GM12878 (cell line): ENCODE measurements at regions not wholly inside any gene's neighbourhood (a gene's known extent, or its start where the extent isn't known, plus 50 kb on each side); places are given as distances from the start of the nearest gene placed in this dataset.

ENCODE experiments used
- ATAC-seq: fragments of 200-7000 bp; cut with Tn5 transposase; 3 replicates; pipeline ENCODE4 v1.9.1; 2020; ENCODE audit warnings: mild to moderate bottlenecking, moderate library complexity
- BruUV-seq: library from RNA; stranded (reverse); fragments of 400-500 nt; replicated peaks from 2 replicates; lab custom pipeline; 2021; lab: Mats Ljungman, UMichigan
- CTCF ChIA-PET: fragments of 300-600 bp; sonication (Branson Sonifier 250); formaldehyde crosslinking; extraction: SDS; loops from one replicate; lab custom pipeline; 2021; ENCODE audit warnings: inconsistent platforms; lab: Yijun Ruan, JAX
- POLR2A ChIA-PET: fragments of 350-600 bp; formaldehyde crosslinking; extraction: SDS; loops from one replicate; lab custom pipeline; 2021; ENCODE audit warnings: inconsistent platforms; lab: Charles Lee
- RAD21 ChIA-PET: fragments of 300-600 bp; sonication (Branson Sonifier 250); formaldehyde crosslinking; loops from one replicate; lab custom pipeline; 2023; ENCODE audit warnings: antibody characterized with exemption; ENCODE audit not compliant: unreplicated experiment; lab: Charles Lee
- SMC1A ChIA-PET: fragments of 300-600 bp; sonication (Branson Sonifier 250); formaldehyde crosslinking; loops from one replicate; lab custom pipeline; 2023; ENCODE audit not compliant: unreplicated experiment, uncharacterized antibody; lab: Charles Lee
- DNase-seq: peaks from one replicate; pipeline ENCODE4 v3.0.0-alpha.2; 2011; ENCODE audit warnings: low read depth, low spot score
- FAIRE-seq: peaks from 3 replicates; lab custom pipeline; 2011; peaks lifted over from hg19 to GRCh38; lab: Jason Lieb, UNC
- H2AFZ ChIP-seq: 2 replicates; pipeline ENCODE4 v1.6.0; 2011; ENCODE audit warnings: low read depth, low read length, control low read depth; ENCODE audit not compliant: control insufficient read depth
- H3K27ac ChIP-seq: 2 replicates; pipeline ENCODE4 v1.5.1; 2011; ENCODE audit warnings: control low read depth; ENCODE audit not compliant: control insufficient read depth, insufficient read depth
- H3K27me3 ChIP-seq, 2 experiments: replicated peaks in 1 of 2; 2 replicates each; pipeline versions ENCODE4 v1.6.0 to v1.6.1; 2011; ENCODE audit warnings: low read length in 1 of 2; ENCODE audit not compliant: control insufficient read depth in 2 of 2, insufficient read depth in 2 of 2
- H3K36me3 ChIP-seq, 2 experiments: 2 replicates each; pipeline ENCODE4 v1.5.1; 2011; ENCODE audit warnings: low read length in 1 of 2; ENCODE audit not compliant: control insufficient read depth in 2 of 2, insufficient read depth in 2 of 2
- H3K4me1 ChIP-seq: 2 replicates; pipeline ENCODE4 v1.6.1; 2011; ENCODE audit warnings: mild to moderate bottlenecking, low read length, moderate library complexity, mixed read lengths; ENCODE audit not compliant: control insufficient read depth, insufficient read depth
- H3K4me2 ChIP-seq: 2 replicates; pipeline ENCODE4 v1.6.0; 2011; ENCODE audit warnings: control low read depth; ENCODE audit not compliant: control insufficient read depth, insufficient read depth
- H3K4me3 ChIP-seq: fragments of 200-600 bp; sonication (generic); 2 replicates; pipeline ENCODE4 v1.5.1; 2016
- H3K79me2 ChIP-seq: 2 replicates; pipeline ENCODE4 v1.6.0; 2011; ENCODE audit warnings: low read length; ENCODE audit not compliant: control insufficient read depth, insufficient read depth
- H3K9ac ChIP-seq: 2 replicates; pipeline ENCODE4 v1.8.0; 2011; ENCODE audit warnings: low read length, control low read depth, mixed read lengths; ENCODE audit not compliant: control insufficient read depth, insufficient read depth
- H3K9me3 ChIP-seq: replicated peaks from 3 replicates; pipeline ENCODE4 v1.5.1; 2011; ENCODE audit warnings: mild to moderate bottlenecking, low read length; ENCODE audit not compliant: control insufficient read depth, insufficient read depth
- H4K20me1 ChIP-seq: 2 replicates; pipeline ENCODE4 v1.6.0; 2011; ENCODE audit not compliant: control insufficient read depth, insufficient read depth
- ASH2L ChIP-seq: fragments of 300-600, 200-600 bp; sonication (generic); IDR thresholded peaks from 2 replicates; pipeline ENCODE4 v1.6.1; 2017; ENCODE audit warnings: low read depth, mild to moderate bottlenecking, borderline replicate concordance
- BHLHE40 ChIP-seq, 2 experiments: fragments of 450-650 bp in 1 of 2; IDR thresholded peaks; 2 replicates each; pipeline ENCODE4 v1.6.1; 2011 to 2017; ENCODE audit warnings: low read depth in 2 of 2, borderline replicate concordance in 1 of 2, improper control_type of control experiment in 1 of 2, low read length in 1 of 2, mild to moderate bottlenecking in 1 of 2
- CBFB ChIP-seq: IDR thresholded peaks from 2 replicates; pipeline ENCODE4 v1.6.1; 2016; ENCODE audit warnings: antibody characterized with exemption, low read depth
- CEBPB ChIP-seq, 2 experiments: fragments of 150-350 bp in 1 of 2; IDR thresholded peaks; 2 replicates each; pipeline ENCODE4 v1.6.1; 2012 to 2014; ENCODE audit warnings: low read depth in 2 of 2, low read length in 2 of 2, borderline replicate concordance in 1 of 2, inconsistent platforms in 1 of 2
- HCFC1 ChIP-seq: fragments of 150-350 bp; IDR thresholded peaks from 2 replicates; pipeline ENCODE4 v1.6.1; 2014; ENCODE audit warnings: low read length
- HDAC2 ChIP-seq: fragments of 200-600 bp; sonication (generic); IDR thresholded peaks from 2 replicates; pipeline ENCODE4 v1.6.1; 2017
- HSF1 ChIP-seq: fragments of 150-350 bp; IDR thresholded peaks from 2 replicates; pipeline ENCODE4 v1.6.1; 2014; ENCODE audit warnings: mild to moderate bottlenecking, low read depth, low read length
- IRF5 ChIP-seq: fragments of 450-650 bp; IDR thresholded peaks from 2 replicates; pipeline ENCODE4 v1.6.1; 2017; ENCODE audit warnings: borderline replicate concordance
- PML ChIP-seq: IDR thresholded peaks from 2 replicates; pipeline ENCODE4 v1.6.1; 2012; ENCODE audit warnings: low read length, inconsistent platforms
- POLR2AphosphoS2 ChIP-seq: IDR thresholded peaks from 2 replicates; pipeline ENCODE4 v1.6.1; 2011; ENCODE audit warnings: low read depth, mild to moderate bottlenecking, low read length, improper control_type of control experiment, moderate library complexity
- RUNX3 ChIP-seq: IDR thresholded peaks from 2 replicates; pipeline ENCODE4 v1.6.1; 2012; ENCODE audit warnings: low read length, inconsistent platforms
- ZBTB33 ChIP-seq: fragments of 450-650 bp; IDR thresholded peaks from 2 replicates; pipeline ENCODE4 v1.6.1; 2017; ENCODE audit warnings: mild to moderate bottlenecking
- ZNF274 ChIP-seq: IDR thresholded peaks from one replicate; pipeline ENCODE4 v1.8.0; 2011; ENCODE audit not compliant: insufficient read length, insufficient read depth
- ZNF592 ChIP-seq: fragments of 450-650 bp; IDR thresholded peaks from 2 replicates; pipeline ENCODE4 v1.6.1; 2017; ENCODE audit warnings: mild to moderate bottlenecking, moderate library complexity
- WGBS: methylation state at CpG from one replicate; pipeline ENCODE4 v1.1.6; 2016; ENCODE audit warnings: low lambda C conversion rate; ENCODE audit not compliant: insufficient replicate concordance, insufficient coverage; ENCODE audit errors: missing lambda C conversion rate; 5-methylcytosine and 5-hydroxymethylcytosine counted together
- in situ Hi-C: fragments of 300-500 bp; cut with MboI; formaldehyde crosslinking; loops from 9 replicates; pipeline ENCODE4 v1.14.3; 2018; ENCODE audit warnings: mixed read lengths
- intact Hi-C: fragments of 100-400 bp; cut with micrococcal nuclease; formaldehyde crosslinking; loops from one replicate; pipeline ENCODE4 v1.14.2; 2022; ENCODE audit not compliant: unreplicated experiment

GRCh38 chr14:53851394-53852090, 105.1 kb downstream of the BMP4 start (continued):
- TF ChIP-seq ZBTB33 (no peak), HCFC1 (no peak), PML (no peak), BHLHE40 (IDR thresholded peaks at IDR 0.05; ENCODE audit: borderline replicate concordance in 1 of 2, low read depth in 2 of 2, low read length in 1 of 2) (no peak), POLR2AphosphoS2 (no peak)

- DNase-seq (no peak), ATAC-seq (no peak), FAIRE-seq (no peak)
- Histone ChIP-seq H3K79me2 (no peaks in the 10 kb centered on the region), H3K27me3 (no peaks in the 10 kb centered on the region), H3K4me1 (no peaks in the 10 kb centered on the region), H3K9me3 (no peaks in the 10 kb centered on the region), H3K36me3 (no peaks in the 10 kb centered on the region; a peak in 1 of 4 replicates), H4K20me1 (no peaks in the 10 kb centered on the region), H3K4me3 (no peak overlapping the region), H3K4me2 (no peak overlapping the region), H3K9ac (no peak overlapping the region), H2AFZ (no peak overlapping the region), H3K27ac (no peak overlapping the region)
- RAD21 ChIA-PET: no interaction called here
- in situ Hi-C loops (no loop called here), intact Hi-C loops (no loop called here)
- POLR2A ChIA-PET: no interaction called here
- CTCF ChIA-PET: no interaction called here
- SMC1A ChIA-PET: no interaction called here
- no TSS peak for BruUV-seq
- WGBS: 41% methylated on average over 4 of the region's 4 CpGs
- TF ChIP-seq ASH2L (no peak), RUNX3 (no peak), CEBPB (IDR thresholded peaks at IDR 0.05; ENCODE audit: borderline replicate concordance in 1 of 2, low read depth in 2 of 2, low read length in 2 of 2) (no peak), HDAC2 (no peak), HSF1 (no peak), ZNF592 (no peak), CBFB (no peak), IRF5 (no peak), ZNF274 (no peak)
Measured at GRCh38 chr14:53850714-53851296, 105.8 kb downstream of the BMP4 start.
